CD4-positive, alpha-beta T cell treated with Interleukin-17A for 1 hour (primary cell): ENCODE measurements at regions not wholly inside any gene's neighbourhood (a gene's known extent, or its start where the extent isn't known, plus 50 kb on each side); places are given as distances from the start of the nearest gene placed in this dataset.

Experiments
- DNase-seq: peaks from one replicate; pipeline ENCODE4 v3.0.0-alpha.2; 2020

DNA sequence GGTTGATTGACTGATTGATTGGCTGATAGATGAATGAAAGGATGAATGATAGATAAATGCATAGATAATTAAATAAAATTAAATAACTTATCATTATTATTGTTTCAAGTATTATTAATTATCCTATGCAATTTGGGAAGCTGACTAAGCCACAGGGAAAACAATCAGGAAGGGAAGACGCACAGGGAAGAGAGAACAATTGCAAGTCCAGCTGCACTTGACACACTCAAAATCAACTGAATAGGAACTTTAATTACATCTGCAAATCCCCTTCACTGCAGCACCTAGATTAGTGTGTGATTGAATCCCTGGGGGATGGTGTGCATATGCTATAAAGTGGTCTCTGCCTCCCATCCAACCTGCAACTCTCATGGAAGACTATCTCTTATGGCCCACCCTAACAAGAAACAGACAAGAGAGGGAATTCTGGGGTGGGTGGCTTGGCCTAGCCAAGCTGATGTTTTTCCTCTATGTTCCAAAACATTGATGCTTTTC, 161.1 kb upstream of the FGGY start:
- no peak for DNase-seq

DNA sequence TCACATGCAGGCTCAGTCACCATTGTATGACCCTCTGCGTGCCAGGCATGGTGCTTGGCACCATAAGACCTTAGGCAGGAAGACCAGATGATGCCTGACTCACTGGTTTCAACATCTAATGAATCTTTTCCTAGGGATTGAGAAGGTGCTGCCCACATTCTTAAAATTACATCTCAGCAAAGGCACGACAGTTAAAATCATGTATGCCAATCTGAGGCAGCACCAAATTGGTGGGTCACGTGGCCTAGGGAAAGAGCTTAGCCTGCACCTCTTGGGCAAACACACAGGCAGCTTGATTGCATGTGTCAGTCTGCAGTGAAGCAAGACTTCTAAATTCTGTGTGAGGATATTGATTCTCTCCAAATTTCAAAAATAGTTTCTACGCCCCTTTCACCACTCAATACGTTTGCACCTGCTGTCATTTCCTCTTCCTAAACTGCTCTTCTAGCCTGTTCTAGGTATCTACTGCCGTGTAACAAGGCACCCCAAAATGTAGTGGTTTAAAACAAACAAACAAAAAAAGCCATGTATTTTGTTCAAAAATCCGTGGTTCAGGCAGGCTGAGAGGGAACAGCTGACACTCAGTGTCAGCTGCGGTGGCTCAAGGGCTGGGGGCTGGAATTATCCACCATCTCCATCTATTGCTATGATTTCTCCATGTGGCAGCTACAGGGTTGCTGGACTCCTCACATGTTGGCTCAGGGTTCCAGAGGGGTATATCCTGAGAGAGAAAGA, 160.2 kb upstream of the FGGY start:
- DNase-seq = no peak

DNA sequence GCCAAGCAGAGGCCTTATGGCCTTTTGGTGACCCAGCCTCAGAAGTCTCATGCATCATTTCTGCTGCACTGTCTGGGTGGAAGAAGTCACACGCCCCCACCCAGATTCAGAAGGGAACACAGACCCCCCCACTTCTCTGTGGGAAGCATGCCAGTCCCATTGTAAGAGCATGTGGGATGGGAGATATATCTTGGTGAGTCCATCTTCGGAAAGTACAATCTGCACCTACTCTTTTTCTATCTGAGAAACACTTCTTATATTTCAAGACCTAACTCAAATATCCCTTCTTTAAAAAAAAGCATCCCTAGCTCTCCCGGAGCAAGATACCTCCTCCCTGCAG, 159.6 kb upstream of the FGGY start:
- no peak for DNase-seq

DNA sequence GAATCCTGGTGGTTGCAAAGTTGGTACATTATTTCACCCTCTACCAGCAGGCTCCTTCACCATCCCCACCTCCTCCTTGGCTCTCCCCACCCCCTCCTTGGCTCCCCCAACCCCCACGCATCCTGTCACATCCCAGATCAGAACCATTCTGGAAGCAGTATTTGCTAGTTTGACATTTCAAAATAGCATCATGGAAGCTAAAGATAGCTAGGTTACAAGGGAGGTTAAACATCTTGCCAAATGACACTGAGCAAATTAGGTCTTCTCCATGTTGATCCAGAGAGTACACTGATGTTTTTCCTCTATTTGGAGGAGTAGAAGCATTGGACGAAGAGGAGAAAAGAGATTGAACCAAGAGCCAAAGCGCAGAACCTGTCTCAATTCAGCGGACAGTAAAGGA, 158.9 kb upstream of the FGGY start:
- DNase-seq = no peak

DNA sequence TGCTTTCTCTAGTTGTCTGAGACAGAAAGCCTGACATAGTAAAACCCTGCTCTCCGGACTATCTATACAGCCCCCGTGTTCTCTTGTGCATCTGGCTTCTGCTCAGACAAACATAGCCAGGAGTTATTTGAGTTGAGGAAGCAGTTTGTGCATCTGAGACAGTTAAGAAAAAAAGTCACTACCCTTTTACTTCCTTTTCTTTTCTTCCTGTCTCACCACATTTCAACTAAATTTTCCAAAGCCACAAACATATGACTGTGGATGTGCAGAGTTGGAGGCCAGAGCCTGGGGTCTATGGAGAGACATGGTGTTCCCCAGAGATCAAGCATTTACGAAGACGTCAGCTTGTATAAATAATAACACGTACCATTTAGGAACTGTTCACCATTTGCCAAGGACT, 158.5 kb upstream of the FGGY start:
- no peak for DNase-seq

DNA sequence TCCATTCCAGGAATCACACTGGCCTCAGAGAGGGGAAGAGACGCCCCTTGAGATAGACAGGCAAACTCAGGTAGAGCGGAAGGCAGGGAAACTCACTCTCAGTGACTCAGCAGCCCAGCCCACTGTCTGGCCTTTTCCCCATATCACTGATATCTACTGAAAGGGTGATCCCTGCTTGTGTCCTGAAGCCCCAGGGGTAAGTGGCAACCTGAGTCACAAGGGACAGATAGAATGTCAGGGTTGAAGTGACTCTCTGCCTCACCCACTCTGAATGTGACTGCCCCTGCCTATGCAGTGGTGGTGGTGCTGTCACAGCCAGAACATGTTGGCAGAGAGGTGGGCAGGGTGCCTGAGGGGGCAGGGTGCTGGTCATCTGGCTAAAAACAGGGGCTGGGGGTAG, 157.5 kb upstream of the FGGY start:
- no peak for DNase-seq

DNA sequence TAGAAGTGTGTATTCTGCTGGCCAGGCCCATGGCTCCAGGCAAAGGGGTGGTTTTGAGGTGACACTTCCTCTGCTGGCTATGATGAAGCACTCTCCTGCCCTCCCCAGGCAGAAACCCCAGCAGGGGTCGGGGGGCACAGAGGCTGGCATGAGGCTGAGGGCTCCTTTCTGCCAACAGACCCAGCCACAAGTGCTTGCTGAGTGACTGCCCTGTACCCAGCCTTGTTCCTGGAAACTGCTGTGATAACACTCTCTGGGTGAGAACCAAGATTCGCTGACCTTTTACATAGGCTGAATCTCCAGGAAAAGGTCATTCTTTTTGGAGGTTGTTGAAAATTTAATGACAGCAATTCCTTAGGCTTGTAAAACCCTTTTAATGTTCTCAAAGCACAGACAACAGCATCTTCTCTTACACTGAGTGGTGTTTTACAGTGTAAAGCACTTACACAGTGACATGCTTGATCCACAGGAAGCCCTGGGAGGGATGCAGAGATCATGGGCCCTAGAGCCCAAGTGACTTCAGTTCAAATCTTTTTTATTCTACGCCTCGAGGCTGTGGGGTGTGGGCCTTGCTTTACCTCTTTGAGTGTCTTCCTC, 155.5 kb upstream of the FGGY start:
- no peak for DNase-seq

- no peak for DNase-seq
Observed at GRCh38 chr1:59142311-59143132, 154.4 kb upstream of the FGGY start.

- DNase-seq = peak; percentile 5
Observed at GRCh38 chr1:59143133-59143487, 153.8 kb upstream of the FGGY start.

- DNase-seq = no peak
Observed at GRCh38 chr1:59143811-59144210, 153.1 kb upstream of the FGGY start.

DNA sequence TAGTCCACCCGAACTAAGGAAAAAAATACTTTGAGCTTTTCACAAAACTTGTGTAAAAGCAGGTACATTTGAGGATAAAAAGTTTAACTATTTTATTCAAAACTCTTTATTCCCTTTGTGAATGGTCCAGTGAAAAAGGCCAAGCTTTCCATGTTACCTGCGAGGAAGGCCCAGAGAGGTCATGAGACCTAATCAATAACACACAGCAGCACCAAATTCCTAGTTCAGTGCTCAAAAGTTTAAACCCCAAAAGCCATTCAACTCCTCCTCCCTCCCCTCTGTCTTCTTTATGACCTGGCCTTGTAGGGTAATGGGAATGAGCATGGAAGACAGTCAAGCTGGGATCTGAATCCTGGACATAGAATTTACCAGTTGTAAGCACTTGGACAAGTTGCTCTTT, 151.9 kb upstream of the FGGY start:
- no peak for DNase-seq

GRCh38 chr1:59146056-59146455, 150.8 kb upstream of the FGGY start:
- DNase-seq = peak; percentile 10

DNA sequence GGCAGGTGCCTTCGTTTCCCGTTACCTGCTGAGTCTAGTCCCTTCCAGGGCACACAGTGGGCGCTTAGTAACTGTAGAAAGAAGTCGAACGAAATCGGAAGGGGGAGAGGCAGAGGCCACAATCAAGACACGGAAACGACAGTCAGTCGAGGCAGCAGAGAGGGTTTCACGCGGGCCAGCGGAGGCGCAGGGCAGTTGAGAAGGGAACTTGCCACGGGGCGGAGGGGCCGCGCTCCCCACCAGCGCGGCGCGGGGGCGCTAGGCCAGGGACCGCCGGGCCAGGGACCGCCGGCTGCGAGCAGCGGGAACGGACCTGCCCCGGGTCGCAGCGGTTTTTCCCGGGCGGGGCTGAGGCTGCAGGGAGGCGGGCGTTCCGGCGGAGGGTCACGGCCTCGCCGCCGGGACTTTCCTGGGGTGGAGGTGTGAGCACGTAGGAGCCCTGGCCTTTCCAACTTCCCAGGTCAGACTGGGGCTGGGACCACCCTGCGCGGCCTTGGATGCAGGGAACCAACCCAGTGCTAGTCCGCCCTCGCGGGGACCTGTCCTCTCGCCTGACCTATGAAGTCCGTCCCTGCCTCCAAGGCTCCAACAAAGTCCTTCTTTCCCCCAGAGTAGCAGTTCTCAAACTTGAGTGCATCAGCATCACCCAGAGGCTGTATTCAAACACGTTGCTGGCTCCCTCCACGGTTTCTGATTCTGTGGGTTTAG, 150.1 kb upstream of the FGGY start:
- DNase-seq = peak; percentile 59

- no peak for DNase-seq
Observed at GRCh38 chr1:59149435-59149834, 147.5 kb upstream of the FGGY start.

- DNase-seq = peak; percentile 6
Observed at GRCh38 chr1:59150577-59151386, 146.1 kb upstream of the FGGY start.

- DNase-seq = no peak
Observed at GRCh38 chr1:59151387-59151761, 145.5 kb upstream of the FGGY start.

DNA sequence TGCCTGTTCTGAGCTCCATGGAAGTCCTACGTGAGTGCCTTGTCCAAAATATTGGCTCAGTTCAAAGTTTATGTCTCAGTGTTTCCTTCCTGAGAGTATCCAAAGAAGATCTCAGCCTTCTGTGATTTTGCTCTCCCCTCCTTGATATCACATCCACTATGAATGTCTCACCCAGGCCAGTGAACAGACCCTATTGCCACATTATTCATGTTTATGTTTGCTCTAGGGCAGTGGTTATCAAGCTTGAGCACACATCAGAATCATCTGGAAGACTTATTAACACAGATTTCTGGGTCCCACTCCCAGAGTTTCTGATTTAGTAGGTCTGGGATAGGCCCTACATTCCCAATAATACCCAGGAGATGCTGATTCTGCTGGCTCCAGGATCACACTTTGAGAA, 145.0 kb upstream of the FGGY start:
- DNase-seq = no peak

GRCh38 chr1:59152511-59152910, 144.4 kb upstream of the FGGY start:
- DNase-seq = no peak

DNA sequence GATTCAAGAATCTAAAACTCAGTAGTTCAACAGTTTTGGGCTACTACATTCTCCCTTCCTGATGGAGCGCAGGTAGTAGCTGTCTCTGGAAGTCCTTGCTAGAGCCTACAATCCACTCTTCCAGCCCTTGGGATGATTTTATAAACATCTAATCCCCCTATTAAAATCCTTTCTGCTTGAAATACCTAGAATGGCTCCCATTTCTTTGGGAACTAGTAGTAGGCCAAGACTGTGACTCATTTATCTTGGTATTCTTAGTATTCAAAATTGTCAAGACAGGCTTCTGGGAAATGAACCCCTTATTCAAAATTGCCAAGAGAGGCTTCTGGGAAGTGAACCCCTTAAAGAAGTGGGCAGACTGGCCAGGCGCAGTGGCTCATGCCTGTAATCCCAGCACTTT, 142.5 kb upstream of the FGGY start:
- DNase-seq = no peak

- no peak for DNase-seq
Observed at GRCh38 chr1:59155351-59155750, 141.5 kb upstream of the FGGY start.

- DNase-seq = no peak
Observed at GRCh38 chr1:59156051-59156450, 140.8 kb upstream of the FGGY start.

- no peak for DNase-seq
Observed at GRCh38 chr1:59156526-59157199, 140.2 kb upstream of the FGGY start.
